ENCODE measurements at regions not wholly inside any gene's neighbourhood (a gene's known extent, or its start where the extent isn't known, plus 50 kb on each side); places are given as distances from the start of the nearest gene placed in this dataset.
"Not testable (repeated sequence)": the region's sequence is repeated elsewhere in the genome, so short reads cannot be mapped to it uniquely, and the experiment has no call there.

DNA sequence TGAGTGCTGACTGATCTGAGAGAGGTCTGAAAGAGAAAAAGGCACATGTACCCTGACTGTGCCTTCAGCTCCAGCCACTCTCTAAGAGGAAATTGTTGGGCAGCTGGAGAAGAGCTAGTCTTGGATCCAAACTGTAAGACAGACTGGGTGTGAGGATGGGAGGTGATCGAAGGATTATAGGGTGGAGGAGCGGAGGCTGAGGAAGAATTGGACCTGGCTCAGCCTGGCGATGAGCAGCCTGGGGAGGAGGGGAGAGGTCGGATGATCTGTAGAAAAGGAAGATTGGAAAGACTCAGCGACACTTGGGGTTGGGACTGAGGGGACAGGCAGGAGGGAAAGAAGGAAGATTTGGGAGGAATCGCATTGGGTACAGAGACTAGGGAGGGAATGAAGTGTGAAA, 98.6 kb upstream of the SLC25A48 start:
- no peaks in the 10 kb centered on the region for H3K27me3 ChIP-seq
- WGBS, 2 donors: 86 to 94% methylated on average over 6 of the region's 6 CpGs
- no peak for DNase-seq (ENCODE audit: low spot score in 2 of 2)
- H3K36me3 ChIP-seq: no peaks in the 10 kb centered on the region
- TF ChIP-seq POLR2A (IDR thresholded peaks at IDR 0.05): no peak
- TF ChIP-seq EP300 (IDR thresholded peaks at IDR 0.05): no peak
- TF ChIP-seq, protein P1, sequence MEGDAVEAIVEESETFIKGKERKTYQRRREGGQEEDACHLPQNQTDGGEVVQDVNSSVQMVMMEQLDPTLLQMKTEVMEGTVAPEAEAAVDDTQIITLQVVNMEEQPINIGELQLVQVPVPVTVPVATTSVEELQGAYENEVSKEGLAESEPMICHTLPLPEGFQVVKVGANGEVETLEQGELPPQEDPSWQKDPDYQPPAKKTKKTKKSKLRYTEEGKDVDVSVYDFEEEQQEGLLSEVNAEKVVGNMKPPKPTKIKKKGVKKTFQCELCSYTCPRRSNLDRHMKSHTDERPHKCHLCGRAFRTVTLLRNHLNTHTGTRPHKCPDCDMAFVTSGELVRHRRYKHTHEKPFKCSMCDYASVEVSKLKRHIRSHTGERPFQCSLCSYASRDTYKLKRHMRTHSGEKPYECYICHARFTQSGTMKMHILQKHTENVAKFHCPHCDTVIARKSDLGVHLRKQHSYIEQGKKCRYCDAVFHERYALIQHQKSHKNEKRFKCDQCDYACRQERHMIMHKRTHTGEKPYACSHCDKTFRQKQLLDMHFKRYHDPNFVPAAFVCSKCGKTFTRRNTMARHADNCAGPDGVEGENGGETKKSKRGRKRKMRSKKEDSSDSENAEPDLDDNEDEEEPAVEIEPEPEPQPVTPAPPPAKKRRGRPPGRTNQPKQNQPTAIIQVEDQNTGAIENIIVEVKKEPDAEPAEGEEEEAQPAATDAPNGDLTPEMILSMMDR (IDR thresholded peaks at IDR 0.05): no peak
- H3K4me3 ChIP-seq: no peak overlapping the region
- no peaks in the 10 kb centered on the region for H3K9me3 ChIP-seq
- H3K27ac ChIP-seq: no peak overlapping the region
- H3K4me1 ChIP-seq: no peaks in the 10 kb centered on the region

DNA sequence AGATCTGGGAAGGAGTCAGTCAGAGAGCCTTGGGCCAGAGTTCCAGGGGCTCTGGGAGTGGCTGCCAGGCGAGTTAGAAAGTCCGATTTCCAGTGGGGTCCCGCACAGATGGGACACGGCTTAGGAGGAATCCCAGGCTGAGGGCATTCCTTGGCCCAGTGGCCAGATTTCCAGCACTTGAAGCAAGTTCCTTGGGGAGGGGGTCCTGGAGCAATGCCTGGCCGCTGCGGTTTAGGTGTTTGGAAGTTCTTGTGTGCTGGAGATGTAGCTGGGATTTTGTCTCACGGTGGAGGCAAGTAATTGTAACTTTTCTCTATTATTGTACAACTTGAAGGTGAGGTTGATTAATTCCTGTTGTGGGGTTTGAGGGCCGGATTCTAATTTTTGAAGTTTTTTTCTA, 99.5 kb upstream of the SLC25A48 start:
- not testable (repeated sequence) for H3K9me3 ChIP-seq; DNase-seq (ENCODE audit: low spot score in 2 of 2); H3K27ac ChIP-seq; H3K4me1 ChIP-seq; H3K4me3 ChIP-seq; H3K27me3 ChIP-seq; H3K36me3 ChIP-seq
- WGBS, 2 donors: 91 to 93% methylated on average over 8 of the region's 8 CpGs

DNA sequence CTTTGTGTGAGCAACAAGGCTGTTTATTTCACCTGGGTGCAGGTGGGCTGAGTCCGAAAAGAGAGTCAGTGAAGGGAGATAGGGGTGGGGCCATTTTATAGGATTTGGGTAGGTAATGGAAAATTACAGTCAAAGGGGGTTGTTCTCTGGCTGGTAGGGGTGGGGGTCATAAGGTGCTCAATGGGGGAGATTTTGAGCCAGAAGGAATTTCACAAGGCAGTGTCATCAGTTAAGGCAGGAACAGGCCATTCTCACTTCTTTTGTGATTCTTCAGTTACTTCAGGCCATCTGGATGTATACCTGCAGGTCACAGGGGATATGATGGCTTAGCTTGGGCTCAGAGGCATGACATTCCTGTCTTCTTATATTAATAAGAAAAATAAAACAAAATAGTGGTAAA, 103.4 kb upstream of the SLC25A48 start:
- 91 to 94% methylated on average over 1 of the region's 1 CpG for WGBS, 2 donors
- not testable (repeated sequence) for H3K4me3 ChIP-seq; H3K27me3 ChIP-seq; H3K9me3 ChIP-seq; H3K36me3 ChIP-seq; DNase-seq (ENCODE audit: low spot score in 2 of 2); H3K27ac ChIP-seq
- peaks cover 0 to 14% (median 0%) of the 10 kb centered on the region in 4 donors for H3K4me1 ChIP-seq

DNA sequence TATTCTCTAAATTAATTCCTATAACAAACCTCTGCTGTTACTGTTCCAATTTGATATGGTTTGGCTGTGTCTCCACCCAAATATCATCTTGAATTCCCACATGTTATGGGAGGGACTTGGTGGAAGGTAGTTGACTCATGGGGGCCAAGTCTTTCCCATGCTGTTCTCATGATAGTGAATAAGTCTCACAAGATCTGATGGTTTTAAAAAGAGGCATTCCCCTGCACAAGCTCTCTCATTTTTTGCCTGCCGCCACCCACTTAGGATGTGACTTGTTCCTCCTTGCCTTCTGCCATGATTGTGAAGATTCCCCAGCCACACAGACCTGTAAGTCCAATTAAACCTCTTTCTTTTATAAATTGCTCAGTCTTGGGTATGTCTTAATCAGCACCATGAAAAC, 104.3 kb upstream of the SLC25A48 start:
- H3K27me3 ChIP-seq; H3K9me3 ChIP-seq; H3K36me3 ChIP-seq; DNase-seq (ENCODE audit: low spot score in 2 of 2); H3K4me3 ChIP-seq; H3K27ac ChIP-seq: not testable (repeated sequence)
- peaks cover 0 to 14% (median 0%) of the 10 kb centered on the region in 4 donors for H3K4me1 ChIP-seq
- 85 to 100% methylated on average over 1 of the region's 1 CpG for WGBS, 2 donors

DNA sequence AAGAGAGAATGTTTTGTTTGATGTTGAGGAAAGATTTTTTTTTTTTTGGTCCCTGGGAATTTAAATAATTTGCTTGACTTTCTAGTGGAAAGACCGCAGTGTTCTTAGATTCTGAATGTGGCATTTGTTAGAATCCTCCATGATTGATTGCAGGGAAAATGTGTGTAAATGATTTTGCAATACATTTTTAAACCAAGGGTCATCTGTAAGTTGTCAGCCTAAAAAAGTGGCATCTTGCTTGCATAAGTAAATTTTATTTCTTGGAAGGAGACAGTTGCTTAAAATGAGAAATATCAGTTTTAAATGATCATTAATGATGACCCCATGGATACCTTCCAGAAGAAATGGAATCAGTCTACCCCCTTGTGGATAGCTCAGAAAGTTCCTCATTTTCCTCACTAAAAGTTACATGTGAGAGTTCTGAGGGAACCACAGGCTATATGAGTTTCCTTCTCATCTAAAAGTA, 105.1 kb upstream of the SLC25A48 start:
- Histone ChIP-seq H3K27ac (peak overlapping the region in 2 of 4 donors; percentile 5 to 22), H3K27me3 (no peaks in the 10 kb centered on the region), H3K9me3 (no peaks in the 10 kb centered on the region), H3K4me1 (peaks cover 0 to 19% (median 0%) of the 10 kb centered on the region in 4 donors), H3K4me3 (no peak overlapping the region), H3K36me3 (no peaks in the 10 kb centered on the region)
- DNase-seq (ENCODE audit: low spot score in 2 of 2): no peak
- TF ChIP-seq EP300 (IDR thresholded peaks at IDR 0.05): no peak
- TF ChIP-seq POLR2A (IDR thresholded peaks at IDR 0.05): no peak
- TF ChIP-seq, protein P1 (IDR thresholded peaks at IDR 0.05): peak in 4 of 5 experiments; percentile 10 to 50 (median 18)
- 42 to 54% methylated on average over 1 of the region's 1 CpG for WGBS, 2 donors

GRCh38 chr5:135724617-135725016, 109.8 kb upstream of the SLC25A48 start:
- TF ChIP-seq, protein P1 (IDR thresholded peaks at IDR 0.05): no peak
- TF ChIP-seq POLR2A (IDR thresholded peaks at IDR 0.05) (no peak), EP300 (IDR thresholded peaks at IDR 0.05) (no peak)
- H3K4me1 ChIP-seq: peaks cover 0 to 19% (median 0%) of the 10 kb centered on the region in 4 donors
- 53 to 61% methylated on average over 2 of the region's 2 CpGs for WGBS, 2 donors
- no peaks in the 10 kb centered on the region for H3K27me3 ChIP-seq
- no peak for DNase-seq (ENCODE audit: low spot score in 2 of 2)
- H3K9me3 ChIP-seq: no peaks in the 10 kb centered on the region
- no peak overlapping the region for H3K27ac ChIP-seq
- no peak overlapping the region for H3K4me3 ChIP-seq
- H3K36me3 ChIP-seq: no peaks in the 10 kb centered on the region

DNA sequence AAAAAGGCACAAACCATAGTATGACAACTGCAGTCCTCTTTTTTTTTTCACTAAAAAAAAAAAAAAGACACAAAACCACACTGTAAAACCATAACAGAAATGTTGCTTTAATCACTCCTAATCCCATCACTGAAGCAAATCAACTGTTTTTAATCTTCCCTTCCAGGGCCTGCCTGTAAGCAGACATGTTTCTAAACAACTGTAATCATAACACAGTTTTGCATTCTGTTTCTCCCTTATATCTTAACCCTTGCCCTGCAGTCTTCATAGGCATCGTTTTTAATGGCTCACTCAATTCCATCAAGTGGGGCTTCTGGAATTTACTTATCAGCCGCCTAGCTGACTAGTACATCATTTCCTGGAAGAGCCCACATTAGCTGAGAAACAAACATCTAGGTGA, 111.0 kb upstream of the SLC25A48 start:
- DNase-seq (ENCODE audit: low spot score in 2 of 2): no peak
- Histone ChIP-seq H3K4me1 (peaks cover 0 to 9% (median 0%) of the 10 kb centered on the region in 4 donors), H3K9me3 (no peaks in the 10 kb centered on the region), H3K27me3 (no peaks in the 10 kb centered on the region), H3K4me3 (no peak overlapping the region), H3K27ac (no peak overlapping the region), H3K36me3 (no peaks in the 10 kb centered on the region)
- TF ChIP-seq, protein P1 (IDR thresholded peaks at IDR 0.05): no peak
- TF ChIP-seq POLR2A (IDR thresholded peaks at IDR 0.05) (no peak), EP300 (IDR thresholded peaks at IDR 0.05) (no peak)
- 42 to 49% methylated on average over 2 of the region's 2 CpGs for WGBS, 2 donors
